HEK293T (cell line): ENCODE measurements at regions not wholly inside any gene's neighbourhood (a gene's known extent, or its start where the extent isn't known, plus 50 kb on each side); places are given as distances from the start of the nearest gene placed in this dataset.

Experiments used
- FOXA1 ChIP-seq: fragments of 450-650 bp; IDR thresholded peaks from 2 replicates; pipeline ENCODE4 v1.6.1; 2016; ENCODE audit warnings: mild to moderate bottlenecking
- HDGF ChIP-seq: fragments of 450-650 bp; IDR thresholded peaks from 2 replicates; pipeline ENCODE4 v1.6.1; 2017; ENCODE audit warnings: antibody characterized with exemption, borderline replicate concordance
- L3MBTL2 ChIP-seq: fragments of 450-650 bp; conservative IDR thresholded peaks from 2 replicates; pipeline ENCODE4 v1.6.1; 2016; ENCODE audit warnings: mild to moderate bottlenecking
- LEF1 ChIP-seq: fragments of 450-650 bp; IDR thresholded peaks from 2 replicates; pipeline ENCODE4 v1.6.1; 2017; ENCODE audit warnings: mild to moderate bottlenecking, borderline replicate concordance
- NFRKB ChIP-seq: fragments of 450-650 bp; IDR thresholded peaks from 2 replicates; pipeline ENCODE4 v1.6.1; 2016; ENCODE audit warnings: mild to moderate bottlenecking, moderate library complexity
- SUZ12 ChIP-seq: fragments of 450-650 bp; IDR thresholded peaks from 2 replicates; pipeline ENCODE4 v1.6.1; 2016; ENCODE audit warnings: mild to moderate bottlenecking
- ZNF384 ChIP-seq: fragments of 450-650 bp; IDR thresholded peaks from 2 replicates; pipeline ENCODE4 v1.6.1; 2016
- TF ChIP-seq, protein P1 (sequence below): fragments of 450-650 bp; IDR thresholded peaks from 2 replicates; pipeline ENCODE4 v1.6.1; 2016

DNA sequence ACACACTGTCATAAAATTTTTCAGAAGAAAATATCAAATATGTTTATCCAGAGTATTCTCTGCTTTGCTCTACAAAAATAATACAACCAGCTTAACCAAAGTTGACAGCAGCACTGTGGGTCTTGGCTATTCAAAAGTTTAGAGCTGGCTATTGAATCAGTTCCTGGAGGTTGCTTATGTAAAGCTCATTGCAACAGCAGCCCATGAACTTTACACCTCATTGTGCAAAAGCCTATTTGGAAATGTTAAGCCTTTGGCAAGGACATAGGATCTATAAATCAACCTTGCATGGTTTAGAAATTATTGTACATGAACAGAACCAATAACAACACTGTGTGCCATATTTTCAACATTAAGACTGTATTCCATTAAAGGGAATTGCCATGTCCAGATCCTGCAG is 714.9 kb downstream of the ADGRL2 start:
- TF ChIP-seq NFRKB: no peak
- TF ChIP-seq SUZ12: no peak
- no peak for TF ChIP-seq LEF1
- TF ChIP-seq ZNF384: no peak
- TF ChIP-seq L3MBTL2: no peak
- no peak for TF ChIP-seq FOXA1
- TF ChIP-seq HDGF: no peak
- TF ChIP-seq, protein P1, sequence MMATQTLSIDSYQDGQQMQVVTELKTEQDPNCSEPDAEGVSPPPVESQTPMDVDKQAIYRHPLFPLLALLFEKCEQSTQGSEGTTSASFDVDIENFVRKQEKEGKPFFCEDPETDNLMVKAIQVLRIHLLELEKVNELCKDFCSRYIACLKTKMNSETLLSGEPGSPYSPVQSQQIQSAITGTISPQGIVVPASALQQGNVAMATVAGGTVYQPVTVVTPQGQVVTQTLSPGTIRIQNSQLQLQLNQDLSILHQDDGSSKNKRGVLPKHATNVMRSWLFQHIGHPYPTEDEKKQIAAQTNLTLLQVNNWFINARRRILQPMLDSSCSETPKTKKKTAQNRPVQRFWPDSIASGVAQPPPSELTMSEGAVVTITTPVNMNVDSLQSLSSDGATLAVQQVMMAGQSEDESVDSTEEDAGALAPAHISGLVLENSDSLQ: no peak
